Natural killer cell (primary cell): ENCODE measurements at regions not wholly inside any gene's neighbourhood (a gene's known extent, or its start where the extent isn't known, plus 50 kb on each side); places are given as distances from the start of the nearest gene placed in this dataset.

Experiments
- ATAC-seq, 3 donors: fragments of 150-1000 bp in 2 of 3; fragments of 200-7000 bp in 1 of 3; cut with Tn5 transposase; 1 replicate in 1 of 3; 2 replicates in 2 of 3; pipeline ENCODE4 v1.10.0; 2021; ENCODE audit warnings: mild to moderate bottlenecking in 2 of 3, moderate library complexity in 2 of 3
- DNase-seq, 2 donors: peaks; one replicate each; pipeline versions ENCODE4 v3.0.0 to v3.0.0-alpha.2; 2013 to 2021; ENCODE audit warnings: mixed read lengths in 1 of 2
- H3K27ac ChIP-seq: one replicate; pipeline ENCODE4 v1.5.1; 2013; ENCODE audit warnings: mild to moderate bottlenecking, low read length
- H3K27me3 ChIP-seq: one replicate; pipeline ENCODE4 v1.6.1; 2013; ENCODE audit warnings: low read length; ENCODE audit not compliant: control insufficient read depth, insufficient read depth
- H3K36me3 ChIP-seq: one replicate; pipeline ENCODE4 v1.6.1; 2013; ENCODE audit warnings: low read length; ENCODE audit not compliant: control insufficient read depth, insufficient read depth
- H3K4me1 ChIP-seq: one replicate; pipeline ENCODE4 v1.6.1; 2013; ENCODE audit warnings: low read length; ENCODE audit not compliant: control insufficient read depth, insufficient read depth
- H3K4me3 ChIP-seq: one replicate; pipeline ENCODE4 v1.5.1; 2013; ENCODE audit warnings: low read length
- H3K9me3 ChIP-seq: one replicate; pipeline ENCODE4 v1.6.1; 2013; ENCODE audit warnings: low read length; ENCODE audit not compliant: control insufficient read depth, insufficient read depth
- H3K27ac Mint-ChIP-seq, 2 donors: one replicate each; pipeline ENCODE4 v1.8.0; 2022; ENCODE audit warnings: mild to moderate bottlenecking in 2 of 2, mixed read lengths in 2 of 2, moderate library complexity in 1 of 2
- H3K27me3 Mint-ChIP-seq, 2 donors: one replicate each; pipeline ENCODE4 v1.8.0; 2022; ENCODE audit warnings: low read depth in 2 of 2, mixed read lengths in 2 of 2
- H3K36me3 Mint-ChIP-seq: one replicate; pipeline ENCODE4 v1.8.0; 2022; ENCODE audit warnings: mixed read lengths
- H3K4me1 Mint-ChIP-seq, 2 donors: one replicate each; pipeline ENCODE4 v1.8.0; 2022; ENCODE audit warnings: mixed read lengths in 2 of 2
- H3K4me3 Mint-ChIP-seq: one replicate; pipeline ENCODE4 v1.8.0; 2022; ENCODE audit warnings: mild to moderate bottlenecking, moderate library complexity, mixed read lengths
- H3K9me3 Mint-ChIP-seq, 2 donors: one replicate each; pipeline ENCODE4 v1.8.0; 2022; ENCODE audit warnings: mixed read lengths in 2 of 2
- CTCF ChIP-seq: fragments of 200-600 bp; IDR thresholded peaks from one replicate; pipeline ENCODE4 v1.8.0; 2022; ENCODE audit warnings: antibody characterized with exemption
- WGBS: methylation state at CpG from one replicate; pipeline ENCODE4 v1.1.7; 2013; ENCODE audit warnings: missing lambda C conversion rate; ENCODE audit not compliant: insufficient coverage; 5-methylcytosine and 5-hydroxymethylcytosine counted together
- intact Hi-C: fragments of 100-400 bp; cut with micrococcal nuclease; formaldehyde crosslinking; loops from one replicate; pipeline ENCODE4 v1.14.2; 2022

- H3K4me1 Mint-ChIP-seq = no peaks in the 10 kb centered on the region
- no peaks in the 10 kb centered on the region for H3K27me3 ChIP-seq
- H3K9me3 Mint-ChIP-seq = no peaks in the 10 kb centered on the region
- no peaks in the 10 kb centered on the region for H3K4me1 ChIP-seq
- no peak overlapping the region for H3K4me3 ChIP-seq
- H3K27ac ChIP-seq = no peak overlapping the region
- H3K9me3 ChIP-seq = no peaks in the 10 kb centered on the region
- ATAC-seq (no peak), DNase-seq (no peak)
- H3K27ac Mint-ChIP-seq = no peak overlapping the region
- intact Hi-C loops = no loop called here
- no peak overlapping the region for H3K4me3 Mint-ChIP-seq
- TF ChIP-seq CTCF = no peak
- H3K36me3 ChIP-seq = no peaks in the 10 kb centered on the region
- no peaks in the 10 kb centered on the region for H3K36me3 Mint-ChIP-seq
- H3K27me3 Mint-ChIP-seq = no peaks in the 10 kb centered on the region
Measured at GRCh38 chr7:125450749-125451148, 521.1 kb upstream of the POT1 start.

- no peaks in the 10 kb centered on the region for H3K36me3 ChIP-seq
- Mint-ChIP-seq H3K4me1 (no peaks in the 10 kb centered on the region), H3K9me3 (no peaks in the 10 kb centered on the region), H3K27me3 (no peaks in the 10 kb centered on the region), H3K4me3 (no peak overlapping the region), H3K36me3 (no peaks in the 10 kb centered on the region), H3K27ac (no peak overlapping the region)
- DNase-seq (no peak), ATAC-seq (no peak)
- H3K9me3 ChIP-seq = no peaks in the 10 kb centered on the region
- no peak overlapping the region for H3K4me3 ChIP-seq
- H3K27ac ChIP-seq = no peak overlapping the region
- 88% methylated on average over 3 of the region's 3 CpGs for WGBS
- no peaks in the 10 kb centered on the region for H3K4me1 ChIP-seq
- intact Hi-C loops = no loop called here
- no peaks in the 10 kb centered on the region for H3K27me3 ChIP-seq
- TF ChIP-seq CTCF = no peak
Measured at GRCh38 chr7:125445836-125446235, 516.2 kb upstream of the POT1 start.

- no peaks in the 10 kb centered on the region for H3K27me3 ChIP-seq
- no peak overlapping the region for H3K27ac ChIP-seq
- H3K4me1 ChIP-seq = no peaks in the 10 kb centered on the region
- no peak overlapping the region for H3K4me3 ChIP-seq
- DNase-seq (no peak), ATAC-seq (no peak)
- WGBS = no CpG with 5 or more reads among the region's 1 CpG
- Mint-ChIP-seq H3K27me3 (no peaks in the 10 kb centered on the region), H3K27ac (no peak overlapping the region), H3K9me3 (no peaks in the 10 kb centered on the region), H3K4me3 (no peak overlapping the region), H3K36me3 (no peaks in the 10 kb centered on the region), H3K4me1 (no peaks in the 10 kb centered on the region)
- no peaks in the 10 kb centered on the region for H3K9me3 ChIP-seq
- intact Hi-C loops = no loop called here
- H3K36me3 ChIP-seq = no peaks in the 10 kb centered on the region
- no peak for TF ChIP-seq CTCF
Measured at GRCh38 chr7:125444864-125445263, 515.2 kb upstream of the POT1 start.

GRCh38 chr7:125436220-125436619 lies 506.6 kb upstream of the POT1 start:
- Mint-ChIP-seq H3K27me3 (no peaks in the 10 kb centered on the region), H3K4me3 (no peak overlapping the region), H3K9me3 (no peaks in the 10 kb centered on the region), H3K4me1 (no peaks in the 10 kb centered on the region), H3K36me3 (no peaks in the 10 kb centered on the region), H3K27ac (no peak overlapping the region)
- WGBS = 86% methylated on average over 1 of the region's 1 CpG
- H3K27me3 ChIP-seq = no peaks in the 10 kb centered on the region
- no peaks in the 10 kb centered on the region for H3K36me3 ChIP-seq
- intact Hi-C loops = no loop called here
- H3K4me1 ChIP-seq = no peaks in the 10 kb centered on the region
- ATAC-seq = no peak
- H3K4me3 ChIP-seq = no peak overlapping the region
- TF ChIP-seq CTCF = no peak
- no peak for DNase-seq
- no peak overlapping the region for H3K27ac ChIP-seq
- no peaks in the 10 kb centered on the region for H3K9me3 ChIP-seq
